H9 (cell line): ENCODE measurements at regions not wholly inside any gene's neighbourhood (a gene's known extent, or its start where the extent isn't known, plus 50 kb on each side); places are given as distances from the start of the nearest gene placed in this dataset.

Experiments
- DNase-seq: peaks from one replicate; pipeline ENCODE4 v3.0.0-alpha.2; 2017
- H2AFZ ChIP-seq: one replicate; pipeline ENCODE4 v1.6.1; 2013; ENCODE audit warnings: mild to moderate bottlenecking, low read length, control low read depth, moderate library complexity
- H2AK5ac ChIP-seq: 2 replicates; pipeline ENCODE4 v1.6.1; 2013; ENCODE audit warnings: low read length, control low read depth, mixed read lengths; ENCODE audit not compliant: insufficient read length
- H2BK120ac ChIP-seq: one replicate; pipeline ENCODE4 v1.6.1; 2013; ENCODE audit warnings: low read depth, mild to moderate bottlenecking, low read length, control low read depth, inconsistent platforms; ENCODE audit not compliant: poor library complexity, severe bottlenecking
- H2BK12ac ChIP-seq: 2 replicates; pipeline ENCODE4 v1.6.1; 2013; ENCODE audit warnings: low read length, control low read depth, mixed read lengths, low read depth; ENCODE audit not compliant: insufficient read length
- H2BK15ac ChIP-seq: 2 replicates; pipeline ENCODE4 v1.6.1; 2013; ENCODE audit warnings: low read depth, low read length, control low read depth
- H2BK20ac ChIP-seq: one replicate; pipeline ENCODE4 v1.6.1; 2013; ENCODE audit warnings: low read depth, mild to moderate bottlenecking, low read length, control low read depth, inconsistent platforms; ENCODE audit not compliant: poor library complexity, severe bottlenecking
- H2BK5ac ChIP-seq: 2 replicates; pipeline ENCODE4 v1.6.1; 2013; ENCODE audit warnings: low read length, control low read depth, mixed read lengths; ENCODE audit not compliant: insufficient read length
- H3K14ac ChIP-seq: 2 replicates; pipeline ENCODE4 v1.6.1; 2013; ENCODE audit warnings: low read length, control low read depth; ENCODE audit not compliant: insufficient read depth
- H3K18ac ChIP-seq: 2 replicates; pipeline ENCODE4 v1.6.1; 2013; ENCODE audit warnings: low read depth, mild to moderate bottlenecking, mixed read lengths, low read length, control low read depth; ENCODE audit not compliant: insufficient read length
- H3K23ac ChIP-seq: 2 replicates; pipeline ENCODE4 v1.6.1; 2013; ENCODE audit warnings: low read length, control low read depth, mixed read lengths, low read depth; ENCODE audit not compliant: insufficient read length
- H3K23me2 ChIP-seq: 2 replicates; pipeline ENCODE4 v1.6.1; 2013; ENCODE audit warnings: low read depth, mild to moderate bottlenecking, mixed read lengths, low read length, control low read depth; ENCODE audit not compliant: insufficient read length, poor library complexity, severe bottlenecking
- H3K27ac ChIP-seq: 2 replicates; pipeline ENCODE4 v1.5.1; 2013; ENCODE audit warnings: low read length, control low read depth, mixed read lengths, low read depth; ENCODE audit not compliant: insufficient read length
- H3K27me3 ChIP-seq: 2 replicates; pipeline ENCODE4 v1.6.1; 2013; ENCODE audit warnings: low read length, control low read depth, inconsistent platforms; ENCODE audit not compliant: insufficient read depth
- H3K4ac ChIP-seq: 2 replicates; pipeline ENCODE4 v1.6.1; 2013; ENCODE audit warnings: low read depth, mild to moderate bottlenecking, control low read depth, inconsistent platforms, low read length, moderate library complexity
- H3K4me1 ChIP-seq: 2 replicates; pipeline ENCODE4 v1.6.1; 2013; ENCODE audit warnings: low read length, control low read depth, inconsistent platforms; ENCODE audit not compliant: insufficient read depth
- H3K4me2 ChIP-seq: 2 replicates; pipeline ENCODE4 v1.6.1; 2013; ENCODE audit warnings: low read length, control low read depth, mixed read lengths; ENCODE audit not compliant: insufficient read length, insufficient read depth
- H3K56ac ChIP-seq: 2 replicates; pipeline ENCODE4 v1.6.1; 2013; ENCODE audit warnings: low read depth, mild to moderate bottlenecking, mixed read lengths, low read length, control low read depth; ENCODE audit not compliant: insufficient read length
- H3K79me1 ChIP-seq: 2 replicates; pipeline ENCODE4 v1.6.1; 2013; ENCODE audit warnings: low read depth, mild to moderate bottlenecking, moderate library complexity, low read length, control low read depth, inconsistent platforms; ENCODE audit not compliant: insufficient read depth, poor library complexity, severe bottlenecking
- H3K79me2 ChIP-seq: 2 replicates; pipeline ENCODE4 v1.6.1; 2013; ENCODE audit warnings: low read length, control low read depth, inconsistent platforms; ENCODE audit not compliant: insufficient read depth
- H3K9ac ChIP-seq: 2 replicates; pipeline ENCODE4 v1.6.1; 2013; ENCODE audit warnings: low read length, control low read depth, mixed read lengths; ENCODE audit not compliant: insufficient read length; ENCODE audit errors: extremely low read depth
- H3K9me3 ChIP-seq: one replicate; pipeline ENCODE4 v1.6.1; 2013; ENCODE audit warnings: low read depth, low read length, inconsistent platforms; ENCODE audit not compliant: control insufficient read depth
- H3T11ph ChIP-seq: one replicate; pipeline ENCODE4 v1.6.1; 2013; ENCODE audit warnings: mild to moderate bottlenecking, low read length, control low read depth, inconsistent platforms
- H4K20me1 ChIP-seq: one replicate; pipeline ENCODE4 v1.6.1; 2013; ENCODE audit not compliant: control insufficient read depth, insufficient read length, insufficient read depth
- H4K5ac ChIP-seq: 2 replicates; pipeline ENCODE4 v1.6.1; 2013; ENCODE audit warnings: low read depth, mild to moderate bottlenecking, mixed read lengths, low read length, control low read depth; ENCODE audit not compliant: insufficient read length
- H4K8ac ChIP-seq: replicated peaks from 2 replicates; pipeline ENCODE4 v1.6.1; 2013; ENCODE audit warnings: low read length, control low read depth, mixed read lengths, low read depth; ENCODE audit not compliant: insufficient read length
- H4K91ac ChIP-seq: 2 replicates; pipeline ENCODE4 v1.6.1; 2013; ENCODE audit warnings: low read depth, mild to moderate bottlenecking, moderate library complexity, mixed read lengths, low read length, control low read depth; ENCODE audit not compliant: insufficient read length
- H3K27ac Mint-ChIP-seq, 3 experiments: 2 replicates in 2 of 3; 3 replicates in 1 of 3; pipeline ENCODE4 v1.8.0; 2020 to 2021; ENCODE audit warnings: mixed read lengths in 3 of 3, mild to moderate bottlenecking in 1 of 3, moderate library complexity in 1 of 3
- H3K27me3 Mint-ChIP-seq: 2 replicates; pipeline ENCODE4 v1.8.0; 2021; ENCODE audit warnings: low read depth, mild to moderate bottlenecking, moderate library complexity, mixed read lengths
- H3K36me3 Mint-ChIP-seq, 3 experiments: 2 replicates in 2 of 3; 3 replicates in 1 of 3; pipeline ENCODE4 v1.8.0; 2020 to 2021; ENCODE audit warnings: low read depth in 3 of 3, mixed read lengths in 3 of 3; ENCODE audit not compliant: insufficient read depth in 1 of 3
- H3K4me1 Mint-ChIP-seq, 2 experiments: 2 replicates each; pipeline ENCODE4 v1.8.0; 2020; ENCODE audit warnings: mixed read lengths in 2 of 2
- H3K4me3 Mint-ChIP-seq, 2 experiments: 2 replicates in 1 of 2; 3 replicates in 1 of 2; pipeline ENCODE4 v1.8.0; 2020 to 2021; ENCODE audit warnings: mild to moderate bottlenecking in 2 of 2, mixed read lengths in 2 of 2, moderate library complexity in 1 of 2
- H3K9me3 Mint-ChIP-seq, 2 experiments: 2 replicates in 1 of 2; 3 replicates in 1 of 2; pipeline ENCODE4 v1.8.0; 2020; ENCODE audit warnings: mild to moderate bottlenecking in 2 of 2, mixed read lengths in 2 of 2, moderate library complexity in 1 of 2
- CTCF ChIP-seq: fragments of 200-600 bp; sonication (generic); conservative IDR thresholded peaks from 3 replicates; pipeline ENCODE4 v1.8.0; 2021; ENCODE audit warnings: antibody characterized with exemption, mild to moderate bottlenecking
- WGBS: extraction: QIAGEN DNeasy Blood & Tissue Kit; methylation state at CpG from one replicate; pipeline ENCODE4 v1.1.7; 2013; ENCODE audit warnings: missing lambda C conversion rate, low lambda C conversion rate, mixed read lengths; ENCODE audit not compliant: insufficient read length; ENCODE audit errors: extremely low coverage; 5-methylcytosine and 5-hydroxymethylcytosine counted together

GRCh38 chr14:22316473-22316872 is 272.6 kb downstream of the DAD1 start:
- Histone ChIP-seq H3K14ac (no peak overlapping the region), H2BK15ac (no peak overlapping the region), H3K56ac (no peak overlapping the region), H3K4ac (no peak overlapping the region), H3K9ac (no peak overlapping the region), H3K23me2 (no peaks in the 10 kb centered on the region), H2BK120ac (no peak overlapping the region), H4K20me1 (no peaks in the 10 kb centered on the region), H2AK5ac (no peak overlapping the region), H3K27ac (no peak overlapping the region), H3K18ac (no peak overlapping the region), H3K4me2 (no peak overlapping the region), H4K5ac (no peak overlapping the region), H2BK12ac (no peak overlapping the region), H3K23ac (no peak overlapping the region), H4K91ac (no peak overlapping the region), H4K8ac (no peak overlapping the region), H2BK20ac (no peak overlapping the region), H3K79me1 (no peaks in the 10 kb centered on the region), H3K79me2 (no peaks in the 10 kb centered on the region), H3K27me3 (no peaks in the 10 kb centered on the region), H2BK5ac (no peak overlapping the region), H3K4me1 (no peaks in the 10 kb centered on the region), H2AFZ (no peak overlapping the region), H3T11ph (no peak overlapping the region), H3K9me3 (no peaks in the 10 kb centered on the region)
- WGBS: no CpG with 5 or more reads among the region's 1 CpG
- no peak overlapping the region for H3K4me3 Mint-ChIP-seq
- no peaks in the 10 kb centered on the region for H3K36me3 Mint-ChIP-seq
- no peak overlapping the region for H3K27ac Mint-ChIP-seq
- no peak for TF ChIP-seq CTCF
- peaks cover 0 to 2% of the 10 kb centered on the region in 2 experiments; a peak in 2 of 4 replicates for H3K4me1 Mint-ChIP-seq
- no peaks in the 10 kb centered on the region for H3K9me3 Mint-ChIP-seq
- DNase-seq: no peak
- no peaks in the 10 kb centered on the region for H3K27me3 Mint-ChIP-seq
